NCI-H345 (cell line): ENCODE measurements at regions not wholly inside any gene's neighbourhood (a gene's known extent, or its start where the extent isn't known, plus 50 kb on each side); places are given as distances from the start of the nearest gene placed in this dataset.

Experiments used
- DNase-seq: peaks from one replicate; lab custom pipeline; 2025; lab: John Stamatoyannopoulos, UW

DNA sequence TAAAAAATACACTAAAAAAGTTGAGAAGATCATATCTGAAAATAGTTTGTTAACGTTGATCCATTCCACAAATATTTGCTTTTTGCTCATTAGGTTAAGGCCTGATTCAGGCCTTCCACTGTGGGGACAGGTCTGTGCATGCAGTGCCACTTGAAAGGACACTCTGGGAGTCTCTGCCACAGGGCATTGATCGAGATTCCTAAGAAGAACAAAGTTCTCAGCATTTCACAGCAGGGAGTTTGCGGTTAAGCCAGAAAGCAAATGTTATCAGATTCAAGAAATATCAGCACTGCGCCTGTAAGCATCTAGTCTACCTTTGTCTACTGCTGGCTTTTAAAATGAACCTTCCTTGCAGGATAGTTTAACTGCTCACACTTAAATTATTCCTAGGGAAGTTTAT, 62.2 kb upstream of the TNIP3 start:
- no peak for DNase-seq

DNA sequence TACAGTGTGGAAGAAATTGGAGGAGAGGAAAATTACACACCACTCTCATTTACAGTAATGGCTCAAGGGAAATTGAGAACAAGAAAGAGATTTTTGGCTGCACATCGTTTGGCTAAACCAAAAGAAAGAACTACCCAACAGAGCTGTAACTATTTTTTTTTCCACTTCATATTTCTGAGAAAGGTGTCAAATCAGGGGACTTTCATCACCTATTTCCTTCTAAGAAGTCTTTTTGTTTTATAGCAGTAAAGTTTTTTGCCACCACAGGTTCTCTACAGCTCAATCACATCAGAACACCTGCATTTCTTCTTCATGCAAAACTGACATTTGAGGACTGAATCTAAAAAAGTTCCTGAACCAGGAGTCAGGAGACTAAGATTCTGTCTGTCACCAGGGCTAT, 57.5 kb upstream of the TNIP3 start:
- DNase-seq = no peak

DNA sequence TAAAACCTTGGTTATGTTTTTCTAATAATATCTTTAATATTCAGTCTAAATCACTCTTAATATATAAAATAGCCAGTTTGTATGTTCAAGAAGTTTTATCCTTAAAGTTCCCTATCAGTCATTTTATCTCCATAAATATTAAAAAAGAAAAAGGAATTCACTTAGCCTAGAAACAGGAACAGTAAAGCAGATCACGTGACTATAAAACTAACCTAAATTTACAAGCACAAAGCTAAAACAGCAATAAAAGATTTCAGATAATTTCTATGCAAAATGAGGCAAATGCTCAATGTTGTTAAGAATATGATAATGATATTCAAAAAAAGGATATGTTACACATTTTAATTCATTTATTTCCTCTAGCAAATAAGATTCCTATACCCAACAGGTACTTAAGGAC, 57.1 kb upstream of the TNIP3 start:
- no peak for DNase-seq

DNA sequence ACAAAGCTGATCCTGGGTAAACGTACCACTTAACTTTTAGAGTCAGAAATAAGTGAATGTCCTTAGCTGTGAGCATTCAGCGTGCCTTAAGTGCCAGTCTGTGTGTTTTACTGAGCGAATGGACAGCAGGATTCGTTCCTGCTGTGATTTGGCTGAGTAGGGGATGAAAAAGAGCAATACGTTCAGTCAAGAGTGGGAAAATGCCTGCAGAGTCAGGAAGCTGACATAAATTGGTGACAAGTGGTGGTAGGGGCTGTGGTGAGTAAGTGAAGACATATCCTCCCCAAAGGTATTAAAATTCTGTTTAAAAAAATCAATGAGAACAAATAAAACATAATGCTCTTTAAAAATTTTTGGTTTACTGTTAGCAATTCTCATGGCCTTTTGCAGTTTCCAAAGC, 56.6 kb upstream of the TNIP3 start:
- DNase-seq = no peak

DNA sequence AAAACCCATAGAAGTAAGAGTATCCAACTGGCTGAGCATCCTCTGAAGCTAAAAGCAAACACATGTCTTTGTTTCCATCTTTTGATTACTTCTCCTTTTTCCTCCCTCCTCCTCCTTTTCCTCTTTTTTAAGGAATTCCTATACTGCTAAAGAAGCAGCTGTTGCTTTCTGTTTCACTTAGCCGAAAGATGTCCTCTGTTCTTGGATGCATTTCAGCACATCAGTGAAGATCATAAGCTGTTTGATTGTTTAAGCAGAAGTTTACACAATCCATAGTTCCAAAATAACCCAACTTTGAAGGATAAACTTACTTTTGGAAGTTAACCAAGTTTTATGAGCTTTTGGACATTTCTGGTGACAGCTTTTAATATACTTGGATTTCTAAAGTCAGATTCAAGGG, 55.1 kb upstream of the TNIP3 start:
- DNase-seq = no peak

DNA sequence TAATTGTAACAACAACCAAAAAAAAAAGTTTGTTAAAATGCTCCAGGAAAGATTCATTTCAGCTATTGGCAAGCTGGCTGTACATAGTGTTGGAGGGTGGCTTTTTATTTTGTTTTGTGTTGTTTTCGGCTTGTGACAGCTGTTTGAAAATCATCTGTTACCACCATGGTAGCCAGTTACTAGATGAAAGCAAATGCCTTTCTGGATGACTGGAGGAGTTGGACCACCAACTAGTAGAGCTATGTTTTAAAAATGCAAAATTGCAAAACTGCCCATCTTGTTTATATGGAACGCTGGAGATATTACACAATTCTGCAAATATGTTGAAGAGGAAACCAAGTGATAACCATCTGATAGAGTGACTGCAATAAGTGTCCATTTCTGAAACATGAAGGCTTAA, 53.2 kb upstream of the TNIP3 start:
- no peak for DNase-seq

DNA sequence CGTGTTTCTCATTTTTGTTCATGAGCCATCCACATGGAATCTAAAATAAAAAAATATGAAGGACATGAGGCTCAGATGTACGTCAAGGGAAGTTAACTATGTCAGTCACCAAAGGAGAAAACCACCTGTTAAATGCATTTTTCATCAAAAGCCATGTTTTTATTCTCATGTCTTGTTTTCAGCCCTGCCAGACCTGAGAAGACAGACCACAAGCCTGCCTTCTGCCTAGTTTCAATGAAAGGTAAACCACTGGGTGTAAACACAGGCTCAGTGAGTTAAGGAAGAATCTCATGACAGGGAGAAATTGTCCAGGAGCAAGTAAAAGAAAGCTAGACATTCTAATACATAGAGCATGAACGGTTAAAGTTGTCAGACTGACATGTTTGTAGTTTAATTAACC, 52.3 kb upstream of the TNIP3 start:
- no peak for DNase-seq

DNA sequence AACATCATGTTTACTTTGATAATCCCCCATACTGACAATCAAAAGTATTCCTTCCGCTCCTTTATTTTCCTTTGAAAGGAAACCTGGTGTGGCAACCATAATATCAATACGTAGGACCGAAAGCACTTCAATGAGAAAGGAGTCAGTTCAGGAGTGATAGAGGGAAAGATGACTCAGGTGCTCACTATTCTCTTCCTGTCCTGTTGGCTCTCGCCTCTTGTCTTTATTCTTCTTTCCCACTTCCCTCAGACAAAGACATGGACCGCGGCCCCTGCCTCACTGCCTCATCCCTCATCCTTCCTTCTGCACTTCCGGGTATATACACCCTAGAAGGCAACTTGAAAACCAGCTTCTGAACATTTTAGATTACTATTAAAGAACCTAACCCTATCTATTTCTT, 49.8 kb upstream of the TNIP3 start:
- DNase-seq = no peak
